OCI-LY3 (cell line): ENCODE measurements at regions not wholly inside any gene's neighbourhood (a gene's known extent, or its start where the extent isn't known, plus 50 kb on each side); places are given as distances from the start of the nearest gene placed in this dataset.

Experiments
- H2AFZ ChIP-seq: fragments of 200-600, 300-600 bp; shearing (Covaris generic); 2 replicates; pipeline ENCODE4 v1.6.0; 2014; ENCODE audit warnings: antibody characterized with exemption, low read depth, low read length
- H3K27ac ChIP-seq: fragments of 200-600, 300-600 bp; sonication (generic); 2 replicates; pipeline ENCODE4 v1.5.1; 2014; ENCODE audit warnings: mild to moderate bottlenecking, low read length, moderate library complexity, mixed read lengths
- H3K27me3 ChIP-seq: fragments of 200-600, 300-600 bp; sonication (generic); 2 replicates; pipeline ENCODE4 v1.6.1; 2014; ENCODE audit warnings: low read depth, low read length, mixed read lengths
- H3K36me3 ChIP-seq: fragments of 200-600, 300-600 bp; sonication (generic); replicated peaks from 2 replicates; pipeline ENCODE3; 2014; ENCODE audit warnings: low read depth, low read length, mixed read lengths
- H3K4me1 ChIP-seq: fragments of 300-600, 200-600 bp; sonication (generic); 2 replicates; pipeline ENCODE4 v1.6.1; 2014; ENCODE audit warnings: low read length, mixed read lengths
- H3K4me2 ChIP-seq: fragments of 200-600, 300-600 bp; sonication (generic); 2 replicates; pipeline ENCODE4 v1.6.1; 2014; ENCODE audit warnings: low read length, mixed read lengths
- H3K4me3 ChIP-seq: fragments of 300-600, 200-600 bp; sonication (generic); 2 replicates; pipeline ENCODE4 v1.5.1; 2014; ENCODE audit warnings: antibody characterized with exemption, mild to moderate bottlenecking, low read length, moderate library complexity
- H3K79me2 ChIP-seq: fragments of 300-600, 200-600 bp; shearing (Covaris generic); 2 replicates; pipeline ENCODE4 v1.6.1; 2014; ENCODE audit warnings: mild to moderate bottlenecking, low read length, mixed read lengths
- H3K9ac ChIP-seq: fragments of 300-600, 200-600 bp; shearing (Covaris generic); 2 replicates; pipeline ENCODE4 v1.6.0; 2014; ENCODE audit warnings: mild to moderate bottlenecking, low read length, moderate library complexity
- H3K9me3 ChIP-seq: fragments of 200-600, 300-600 bp; shearing (Covaris generic); 2 replicates; pipeline ENCODE4 v1.6.1; 2014; ENCODE audit warnings: low read length, mixed read lengths; ENCODE audit not compliant: insufficient read depth
- H4K20me1 ChIP-seq: fragments of 200-600, 300-600 bp; sonication (generic); 2 replicates; pipeline ENCODE4 v1.6.1; 2016; ENCODE audit warnings: low read length, mixed read lengths; ENCODE audit not compliant: insufficient read depth
- CTCF ChIP-seq: fragments of 200-600, 300-600 bp; sonication (generic); IDR thresholded peaks from 2 replicates; pipeline ENCODE4 v1.5.1; 2014; ENCODE audit warnings: antibody characterized with exemption, low read length, low read depth
- EZH2phosphoT487 ChIP-seq: fragments of 200-600 bp; shearing (Covaris generic); IDR thresholded peaks from 2 replicates; pipeline ENCODE4 v1.6.1; 2018; ENCODE audit warnings: antibody characterized with exemption, mixed run types, low read depth

GRCh38 chr18:24632158-24632988 lies 171.9 kb downstream of the HRH4 start:
- Histone ChIP-seq H3K4me2 (no peak overlapping the region), H3K79me2 (no peaks in the 10 kb centered on the region), H2AFZ (no peak overlapping the region), H3K4me1 (no peaks in the 10 kb centered on the region), H3K9me3 (no peaks in the 10 kb centered on the region), H3K4me3 (no peak overlapping the region), H3K27me3 (peaks cover 10% of the 10 kb centered on the region; the same call in 1 of the 2 replicates), H3K9ac (no peak overlapping the region), H3K27ac (no peak overlapping the region), H3K36me3 (no peaks in the 10 kb centered on the region), H4K20me1 (no peaks in the 10 kb centered on the region)
- TF ChIP-seq EZH2phosphoT487: no peak
- TF ChIP-seq CTCF: no peak

- Histone ChIP-seq H3K27me3 (peaks cover 4% of the 10 kb centered on the region; the same call in 1 of the 2 replicates), H3K4me1 (no peaks in the 10 kb centered on the region), H3K9me3 (no peaks in the 10 kb centered on the region), H3K27ac (no peak overlapping the region), H2AFZ (no peak overlapping the region), H3K9ac (no peak overlapping the region), H3K79me2 (no peaks in the 10 kb centered on the region), H3K36me3 (no peaks in the 10 kb centered on the region), H4K20me1 (no peaks in the 10 kb centered on the region), H3K4me2 (no peak overlapping the region), H3K4me3 (no peak overlapping the region)
- TF ChIP-seq EZH2phosphoT487 (no peak), CTCF (no peak)
These were observed 172.7 kb downstream of the HRH4 start for GRCh38 chr18:24633121-24633520.

GRCh38 chr18:24649571-24649970 lies 189.1 kb downstream of the HRH4 start:
- H3K4me3 ChIP-seq: no peak overlapping the region
- no peaks in the 10 kb centered on the region for H3K4me1 ChIP-seq

GRCh38 chr18:24651434-24651833 lies 191.0 kb downstream of the HRH4 start:
- Histone ChIP-seq H3K79me2 (no peaks in the 10 kb centered on the region), H3K4me1 (no peaks in the 10 kb centered on the region), H3K4me3 (no peak overlapping the region), H2AFZ (no peak overlapping the region), H3K9me3 (no peaks in the 10 kb centered on the region), H3K27ac (no peak overlapping the region), H4K20me1 (no peaks in the 10 kb centered on the region), H3K27me3 (no peaks in the 10 kb centered on the region), H3K9ac (no peak overlapping the region), H3K36me3 (no peaks in the 10 kb centered on the region), H3K4me2 (no peak overlapping the region)
- TF ChIP-seq CTCF: no peak
- TF ChIP-seq EZH2phosphoT487: no peak

More at GRCh38 chr18:24649571-24649970, 189.1 kb downstream of the HRH4 start:
- Histone ChIP-seq H3K9ac (no peak overlapping the region), H3K36me3 (no peaks in the 10 kb centered on the region), H3K27me3 (no peaks in the 10 kb centered on the region), H3K4me2 (no peak overlapping the region), H2AFZ (no peak overlapping the region), H3K79me2 (no peaks in the 10 kb centered on the region), H3K9me3 (no peaks in the 10 kb centered on the region), H4K20me1 (no peaks in the 10 kb centered on the region), H3K27ac (no peak overlapping the region)
- no peak for TF ChIP-seq EZH2phosphoT487
- TF ChIP-seq CTCF: no peak
